ENCODE measurements at regions not wholly inside any gene's neighbourhood (a gene's known extent, or its start where the extent isn't known, plus 50 kb on each side); places are given as distances from the start of the nearest gene placed in this dataset.

- no peak for TF ChIP-seq CTCF (IDR thresholded peaks at IDR 0.05)
- Mint-ChIP-seq H3K4me3 (no peak overlapping the region), H3K27me3 (ENCODE audit: low read depth in 3 of 3) (no peaks in the 10 kb centered on the region), H3K36me3 (no peaks in the 10 kb centered on the region), H3K9me3 (peaks cover 3 to 17% (median 6%) of the 10 kb centered on the region in 7 donors), H3K27ac (no peak overlapping the region), H3K4me1 (no peaks in the 10 kb centered on the region)
- Histone ChIP-seq H3K4me3 (replicated peaks in 1 of 3; ENCODE audit: low read depth in 2 of 3, low read length in 3 of 3) (no peak overlapping the region), H3K27me3 (ENCODE audit: control insufficient read depth in 2 of 2, insufficient read depth in 2 of 2, low read length in 2 of 2) (no peaks in the 10 kb centered on the region), H3K79me2 (ENCODE audit: insufficient read depth, low read length) (no peaks in the 10 kb centered on the region), H3K4me2 (replicated peaks; ENCODE audit: extremely low read depth, low read length, poor library complexity, severe bottlenecking) (no peak overlapping the region), H2AFZ (ENCODE audit: insufficient read depth, low read depth, low read length, poor library complexity, severe bottlenecking) (no peak overlapping the region), H3K9ac (ENCODE audit: insufficient read depth, low read length, poor library complexity, severe bottlenecking) (no peak overlapping the region), H4K20me1 (ENCODE audit: insufficient read depth, low read length) (no peaks in the 10 kb centered on the region), H3K36me3 (replicated peaks in 1 of 2; ENCODE audit: control insufficient read depth in 1 of 2, insufficient read depth in 2 of 2, low read length in 2 of 2) (no peaks in the 10 kb centered on the region), H3K9me3 (replicated peaks in 1 of 2; ENCODE audit: control insufficient read depth in 1 of 2, insufficient read depth in 1 of 2, low read length in 2 of 2) (peaks cover 9 to 13% of the 10 kb centered on the region in 2 donors), H3K4me1 (ENCODE audit: control insufficient read depth in 1 of 2, insufficient read depth in 2 of 2, low read length in 2 of 2) (no peaks in the 10 kb centered on the region), H3K27ac (ENCODE audit: low read depth in 1 of 2, low read length in 2 of 2) (no peak overlapping the region)
- WGBS (ENCODE audit: insufficient coverage) = no CpG with 5 or more reads among the region's 4 CpGs
- DNase-seq = no peak
- intact Hi-C loops (cut with micrococcal nuclease) = no loop called here
Observed at GRCh38 chr14:45793081-45793480, 540.1 kb upstream of the MIS18BP1 start.

- H3K36me3 ChIP-seq (replicated peaks in 1 of 2; ENCODE audit: control insufficient read depth in 1 of 2, insufficient read depth in 2 of 2, low read length in 2 of 2) = no peaks in the 10 kb centered on the region
- intact Hi-C loops (cut with micrococcal nuclease) = no loop called here
- Mint-ChIP-seq H3K36me3 (no peaks in the 10 kb centered on the region), H3K4me1 (no peaks in the 10 kb centered on the region), H3K27ac (no peak overlapping the region), H3K27me3 (ENCODE audit: low read depth in 3 of 3) (no peaks in the 10 kb centered on the region), H3K9me3 (peaks cover 6 to 19% (median 15%) of the 10 kb centered on the region in 7 donors), H3K4me3 (no peak overlapping the region)
- no peak overlapping the region for H3K27ac ChIP-seq (ENCODE audit: low read depth in 1 of 2, low read length in 2 of 2)
- H3K4me2 ChIP-seq (replicated peaks; ENCODE audit: extremely low read depth, low read length, poor library complexity, severe bottlenecking) = no peak overlapping the region
- H3K27me3 ChIP-seq (ENCODE audit: control insufficient read depth in 2 of 2, insufficient read depth in 2 of 2, low read length in 2 of 2) = no peaks in the 10 kb centered on the region
- no peaks in the 10 kb centered on the region for H3K4me1 ChIP-seq (ENCODE audit: control insufficient read depth in 1 of 2, insufficient read depth in 2 of 2, low read length in 2 of 2)
- H3K9ac ChIP-seq (ENCODE audit: insufficient read depth, low read length, poor library complexity, severe bottlenecking) = no peak overlapping the region
- no peaks in the 10 kb centered on the region for H3K79me2 ChIP-seq (ENCODE audit: insufficient read depth, low read length)
- WGBS (ENCODE audit: insufficient coverage) = no CpG with 5 or more reads among the region's 1 CpG
- H3K9me3 ChIP-seq (replicated peaks in 1 of 2; ENCODE audit: control insufficient read depth in 1 of 2, insufficient read depth in 1 of 2, low read length in 2 of 2) = peaks cover 12 to 30% of the 10 kb centered on the region in 2 donors
- H2AFZ ChIP-seq (ENCODE audit: insufficient read depth, low read depth, low read length, poor library complexity, severe bottlenecking) = no peak overlapping the region
- H4K20me1 ChIP-seq (ENCODE audit: insufficient read depth, low read length) = no peaks in the 10 kb centered on the region
- no peak overlapping the region for H3K4me3 ChIP-seq (replicated peaks in 1 of 3; ENCODE audit: low read depth in 2 of 3, low read length in 3 of 3)
- TF ChIP-seq CTCF (IDR thresholded peaks at IDR 0.05) = no peak
- DNase-seq = no peak
Observed at GRCh38 chr14:45790293-45790692, 537.3 kb upstream of the MIS18BP1 start.

All from CD14-positive monocyte (primary cell).